ENCODE measurements at regions not wholly inside any gene's neighbourhood (a gene's known extent, or its start where the extent isn't known, plus 50 kb on each side); places are given as distances from the start of the nearest gene placed in this dataset.

GRCh38 chr20:6702144-6702543 is 65.3 kb upstream of the BMP2 start:
- ChIA-PET CTCF (ENCODE audit: partially characterized antibody) (no interaction called here), POLR2A (ENCODE audit: partially characterized antibody) (no interaction called here)
- no peak overlapping the region for H2AFZ ChIP-seq (ENCODE audit: low read length)
- no peak overlapping the region for H4K8ac ChIP-seq (ENCODE audit: extremely low read depth, insufficient read depth, low read length)
- no peak overlapping the region for H4K91ac ChIP-seq (replicated peaks; ENCODE audit: insufficient read length, low read length)
- H3K23me2 ChIP-seq (ENCODE audit: low read depth, low read length) = no peaks in the 10 kb centered on the region
- H3K79me2 ChIP-seq (ENCODE audit: control insufficient read depth in 1 of 2, insufficient read depth in 2 of 2, low read length in 2 of 2) = no peaks in the 10 kb centered on the region
- no peak overlapping the region for H3K4ac ChIP-seq (replicated peaks; ENCODE audit: insufficient read length, low read depth, low read length)
- H3K27ac ChIP-seq (ENCODE audit: low read depth, low read length) = no peak overlapping the region
- H3K14ac ChIP-seq (ENCODE audit: insufficient read length) = no peak overlapping the region
- no peak overlapping the region for H2BK5ac ChIP-seq (ENCODE audit: low read depth, low read length)
- no peak overlapping the region for H2BK15ac ChIP-seq (ENCODE audit: low read length)
- peaks cover 0 to 4% (median 1%) of the 10 kb centered on the region in 4 experiments; a peak in 4 of 7 replicates for H3K4me1 ChIP-seq (replicated peaks in 1 of 4; ENCODE audit: control insufficient read depth in 3 of 4, insufficient read depth in 4 of 4, low read length in 3 of 4)
- H3K9me3 ChIP-seq (ENCODE audit: insufficient read depth in 2 of 2, low read depth in 1 of 2, low read length in 1 of 2) = no peaks in the 10 kb centered on the region
- H2BK120ac ChIP-seq (replicated peaks; ENCODE audit: low read depth, low read length) = no peak overlapping the region
- H4K5ac ChIP-seq (ENCODE audit: insufficient read length, low read depth, low read length) = no peak overlapping the region
- H2BK20ac ChIP-seq (ENCODE audit: low read length) = no peak overlapping the region
- H4K20me1 ChIP-seq (replicated peaks in 1 of 2; ENCODE audit: control insufficient read depth in 1 of 2, insufficient read depth in 2 of 2, low read length in 2 of 2) = no peaks in the 10 kb centered on the region
- H2AK5ac ChIP-seq (ENCODE audit: low read depth, low read length) = no peak overlapping the region
- no peak overlapping the region for H3K56ac ChIP-seq (replicated peaks; ENCODE audit: insufficient read length, low read depth, low read length)
- no peaks in the 10 kb centered on the region for H3K79me1 ChIP-seq (ENCODE audit: low read depth, low read length)
- no peak overlapping the region for H3K4me3 ChIP-seq (ENCODE audit: extremely low read depth in 1 of 4, insufficient read depth in 2 of 4, low read depth in 3 of 4, low read length in 4 of 4)
- H3K27me3 ChIP-seq (replicated peaks in 1 of 4; ENCODE audit: control insufficient read depth in 3 of 4, extremely low read depth in 1 of 4, insufficient read depth in 3 of 4, low read length in 3 of 4) = peaks cover 0 to 2% (median 0%) of the 10 kb centered on the region in 4 experiments; a peak in 1 of 7 replicates
- H3K23ac ChIP-seq (ENCODE audit: insufficient read length) = no peak overlapping the region
- FAIRE-seq (no peak), DNase-seq (ENCODE audit: low read depth in 1 of 2, low spot score in 2 of 2) (no peak)
- H2BK12ac ChIP-seq (ENCODE audit: low read depth, low read length) = no peak overlapping the region
- no peak overlapping the region for H3K18ac ChIP-seq (ENCODE audit: extremely low read depth, low read length)
- no peak overlapping the region for H3K4me2 ChIP-seq (ENCODE audit: insufficient read depth in 1 of 2, low read depth in 2 of 2, low read length in 2 of 2)
- no peaks in the 10 kb centered on the region for H3K36me3 ChIP-seq (ENCODE audit: control insufficient read depth in 2 of 4, insufficient read depth in 4 of 4, low read length in 3 of 4)
- H3K9ac ChIP-seq (replicated peaks in 1 of 4; ENCODE audit: extremely low read depth in 1 of 4, low read depth in 3 of 4, low read length in 3 of 4) = no peak overlapping the region
- TF ChIP-seq MAX (IDR thresholded peaks at IDR 0.05) = no peak
- TF ChIP-seq SP4 (IDR thresholded peaks at IDR 0.05; ENCODE audit: low read length) = no peak
- TF ChIP-seq SP2 (IDR thresholded peaks at IDR 0.05; ENCODE audit: low read length) = no peak
- TF ChIP-seq EZH2 (IDR thresholded peaks at IDR 0.05; ENCODE audit: low read depth, low read length, severe bottlenecking) = no peak
- no peak for TF ChIP-seq TCF12 (IDR thresholded peaks at IDR 0.05; ENCODE audit: low read depth, low read length)
- no peak for TF ChIP-seq HDAC6 (IDR thresholded peaks at IDR 0.05; ENCODE audit: low read depth, low read length)
- TF ChIP-seq CTCF (IDR thresholded peaks at IDR 0.05; ENCODE audit: control extremely low read depth in 1 of 3, insufficient read depth in 1 of 3, low read depth in 1 of 3, low read length in 3 of 3) = no peak
- no peak for TF ChIP-seq RBBP5 (IDR thresholded peaks at IDR 0.05; ENCODE audit: borderline replicate concordance, low read depth, low read length)
- TF ChIP-seq SRF (IDR thresholded peaks at IDR 0.05; ENCODE audit: low read depth, low read length) = no peak
